H1 (cell line): ENCODE measurements at regions not wholly inside any gene's neighbourhood (a gene's known extent, or its start where the extent isn't known, plus 50 kb on each side); places are given as distances from the start of the nearest gene placed in this dataset.

Experiments used
- CTCF ChIA-PET: fragments of 300-600 bp; sonication (Branson Sonifier 250); formaldehyde crosslinking; loops from one replicate; lab custom pipeline; 2021; ENCODE audit not compliant: partially characterized antibody; lab: Charles Lee
- POLR2A ChIA-PET: fragments of 300-600 bp; sonication (Branson Sonifier 250); formaldehyde crosslinking; loops from one replicate; lab custom pipeline; 2021; ENCODE audit warnings: inconsistent platforms; ENCODE audit not compliant: partially characterized antibody; lab: Charles Lee
- DNase-seq, 2 experiments: peaks; one replicate each; pipeline versions ENCODE4 v3.0.0 to v3.0.0-alpha.2; 2010 to 2022; ENCODE audit warnings: low spot score in 2 of 2, low read depth in 1 of 2, mixed read lengths in 1 of 2
- FAIRE-seq: peaks from 2 replicates; lab custom pipeline; 2011; peaks lifted over from hg19 to GRCh38; lab: Jason Lieb, UNC
- H2AFZ ChIP-seq: 2 replicates; pipeline ENCODE4 v1.8.1; 2012; ENCODE audit warnings: low read length, inconsistent platforms
- H2AK5ac ChIP-seq: 2 replicates; pipeline ENCODE4 v1.6.1; 2013; ENCODE audit warnings: low read depth, low read length
- H2BK120ac ChIP-seq: replicated peaks from 2 replicates; pipeline ENCODE3; 2013; ENCODE audit warnings: low read depth, low read length, inconsistent platforms
- H2BK12ac ChIP-seq: 2 replicates; pipeline ENCODE4 v1.6.1; 2013; ENCODE audit warnings: low read depth, low read length
- H2BK15ac ChIP-seq: 2 replicates; pipeline ENCODE4 v1.6.1; 2013; ENCODE audit warnings: low read length
- H2BK20ac ChIP-seq: 2 replicates; pipeline ENCODE4 v1.6.1; 2013; ENCODE audit warnings: low read length
- H2BK5ac ChIP-seq: 2 replicates; pipeline ENCODE4 v1.6.1; 2013; ENCODE audit warnings: low read depth, low read length
- H3K14ac ChIP-seq: 2 replicates; pipeline ENCODE4 v1.6.1; 2013; ENCODE audit warnings: inconsistent platforms; ENCODE audit not compliant: insufficient read length
- H3K18ac ChIP-seq: 2 replicates; pipeline ENCODE4 v1.6.1; 2013; ENCODE audit warnings: low read length; ENCODE audit errors: extremely low read depth
- H3K23ac ChIP-seq: 2 replicates; pipeline ENCODE4 v1.6.1; 2013; ENCODE audit warnings: inconsistent platforms; ENCODE audit not compliant: insufficient read length
- H3K23me2 ChIP-seq: 2 replicates; pipeline ENCODE4 v1.6.1; 2013; ENCODE audit warnings: low read depth, low read length
- H3K27ac ChIP-seq: 2 replicates; pipeline ENCODE4 v1.6.1; 2011; ENCODE audit warnings: low read depth, low read length, inconsistent platforms
- H3K27me3 ChIP-seq, 4 experiments: replicated peaks in 1 of 4; 1 replicate in 1 of 4; 2 replicates in 3 of 4; pipeline versions ENCODE4 v1.6.1 to v1.8.1; 2011 to 2013; ENCODE audit warnings: low read length in 3 of 4, mild to moderate bottlenecking in 3 of 4, inconsistent platforms in 2 of 4, mixed read lengths in 2 of 4, moderate library complexity in 1 of 4; ENCODE audit not compliant: control insufficient read depth in 3 of 4, insufficient read depth in 3 of 4; ENCODE audit errors: extremely low read depth in 1 of 4
- H3K36me3 ChIP-seq, 4 experiments: 2 replicates each; pipeline versions ENCODE4 v1.6.1 to v1.8.1; 2011 to 2013; ENCODE audit warnings: mild to moderate bottlenecking in 4 of 4, low read length in 3 of 4, moderate library complexity in 2 of 4, control low read depth in 1 of 4, inconsistent platforms in 1 of 4; ENCODE audit not compliant: insufficient read depth in 4 of 4, control insufficient read depth in 2 of 4
- H3K4ac ChIP-seq: replicated peaks from 2 replicates; pipeline ENCODE3; 2013; ENCODE audit warnings: low read length, low read depth, mixed read lengths, inconsistent platforms; ENCODE audit not compliant: insufficient read length
- H3K4me1 ChIP-seq, 4 experiments: replicated peaks in 1 of 4; 1 replicate in 1 of 4; 2 replicates in 3 of 4; pipeline versions ENCODE4 v1.6.1 to v1.8.1; 2011 to 2013; ENCODE audit warnings: low read length in 3 of 4, inconsistent platforms in 2 of 4, mixed read lengths in 1 of 4; ENCODE audit not compliant: insufficient read depth in 4 of 4, control insufficient read depth in 3 of 4
- H3K4me2 ChIP-seq, 2 experiments: 2 replicates each; pipeline versions ENCODE4 v1.6.1 to v1.8.1; 2011 to 2013; ENCODE audit warnings: low read depth in 2 of 2, low read length in 2 of 2, control low read depth in 1 of 2, inconsistent platforms in 1 of 2, mild to moderate bottlenecking in 1 of 2; ENCODE audit not compliant: insufficient read depth in 1 of 2
- H3K4me3 ChIP-seq, 4 experiments: fragments of 200-600, 300-600 bp in 1 of 4; sonication (generic), shearing (Covaris generic), sonication (Bioruptor Twin) in 1 of 4; 2 replicates each; pipeline versions ENCODE4 v1.5.1 to v1.8.1; 2011 to 2016; ENCODE audit warnings: low read length in 4 of 4, low read depth in 3 of 4, control low read depth in 2 of 4, inconsistent platforms in 2 of 4, mild to moderate bottlenecking in 2 of 4, mixed read lengths in 1 of 4, moderate library complexity in 1 of 4; ENCODE audit not compliant: insufficient read depth in 2 of 4; ENCODE audit errors: extremely low read depth in 1 of 4
- H3K56ac ChIP-seq: replicated peaks from 2 replicates; pipeline ENCODE3; 2013; ENCODE audit warnings: low read depth, mild to moderate bottlenecking, mixed read lengths, low read length, inconsistent platforms; ENCODE audit not compliant: insufficient read length
- H3K79me1 ChIP-seq: 2 replicates; pipeline ENCODE4 v1.6.1; 2013; ENCODE audit warnings: low read depth, low read length, control low read depth
- H3K79me2 ChIP-seq, 2 experiments: 2 replicates each; pipeline versions ENCODE4 v1.6.1 to v1.8.1; 2012 to 2013; ENCODE audit warnings: low read length in 2 of 2, mild to moderate bottlenecking in 2 of 2, inconsistent platforms in 1 of 2; ENCODE audit not compliant: insufficient read depth in 2 of 2, control insufficient read depth in 1 of 2
- H3K9ac ChIP-seq, 4 experiments: replicated peaks in 1 of 4; 1 replicate in 1 of 4; 2 replicates in 3 of 4; pipeline versions ENCODE4 v1.6.1 to v1.8.1; 2011 to 2013; ENCODE audit warnings: low read depth in 3 of 4, low read length in 3 of 4, control low read depth in 2 of 4, mild to moderate bottlenecking in 2 of 4, moderate library complexity in 2 of 4, inconsistent platforms in 1 of 4; ENCODE audit errors: extremely low read depth in 1 of 4
- H3K9me3 ChIP-seq, 2 experiments: 2 replicates each; pipeline versions ENCODE4 v1.6.1 to v1.8.1; 2012 to 2013; ENCODE audit warnings: mild to moderate bottlenecking in 2 of 2, moderate library complexity in 2 of 2, control low read depth in 1 of 2, inconsistent platforms in 1 of 2, low read depth in 1 of 2, low read length in 1 of 2, mixed read lengths in 1 of 2; ENCODE audit not compliant: insufficient read depth in 2 of 2
- H4K20me1 ChIP-seq, 2 experiments: replicated peaks in 1 of 2; 2 replicates each; pipeline versions ENCODE3 to v1.8.1; 2011 to 2013; ENCODE audit warnings: inconsistent platforms in 2 of 2, low read length in 2 of 2, mild to moderate bottlenecking in 1 of 2; ENCODE audit not compliant: insufficient read depth in 2 of 2, control insufficient read depth in 1 of 2
- H4K5ac ChIP-seq: 2 replicates; pipeline ENCODE4 v1.6.1; 2013; ENCODE audit warnings: low read length, low read depth, mixed read lengths, inconsistent platforms; ENCODE audit not compliant: insufficient read length
- H4K8ac ChIP-seq: 2 replicates; pipeline ENCODE4 v1.8.0; 2013; ENCODE audit warnings: mild to moderate bottlenecking, moderate library complexity, low read length, inconsistent platforms; ENCODE audit not compliant: insufficient read depth; ENCODE audit errors: extremely low read depth
- H4K91ac ChIP-seq: replicated peaks from 2 replicates; pipeline ENCODE3; 2013; ENCODE audit warnings: low read length, mixed read lengths, inconsistent platforms; ENCODE audit not compliant: insufficient read length
- BCL11A ChIP-seq, 2 experiments: IDR thresholded peaks; one replicate each; pipeline ENCODE4 v1.6.1; 2011; ENCODE audit warnings: low read depth in 2 of 2, low read length in 2 of 2, mild to moderate bottlenecking in 2 of 2
- CEBPB ChIP-seq: IDR thresholded peaks from 2 replicates; pipeline ENCODE4 v1.6.1; 2012; ENCODE audit warnings: low read depth, low read length
- CREB1 ChIP-seq: IDR thresholded peaks from 2 replicates; pipeline ENCODE4 v1.6.1; 2012; ENCODE audit warnings: inconsistent platforms
- EP300 ChIP-seq, 2 experiments: IDR thresholded peaks; 1 replicate in 1 of 2; 2 replicates in 1 of 2; pipeline ENCODE4 v1.6.1; 2011 to 2012; ENCODE audit warnings: low read depth in 2 of 2, low read length in 2 of 2, mild to moderate bottlenecking in 2 of 2, borderline replicate concordance in 1 of 2, inconsistent platforms in 1 of 2, moderate library complexity in 1 of 2
- KDM1A ChIP-seq: fragments of 200-600, 300-600 bp; sonication (generic); IDR thresholded peaks from 2 replicates; pipeline ENCODE4 v1.7.1; 2016; ENCODE audit warnings: mild to moderate bottlenecking, low read length, borderline replicate concordance
- MAFK ChIP-seq: IDR thresholded peaks from 2 replicates; pipeline ENCODE4 v1.6.1; 2012; ENCODE audit warnings: low read depth, mild to moderate bottlenecking, improper control_type of control experiment, low read length
- RFX5 ChIP-seq: IDR thresholded peaks from 2 replicates; pipeline ENCODE4 v1.6.1; 2011; ENCODE audit warnings: low read depth, low read length, improper control_type of control experiment, borderline replicate concordance
- RNF2 ChIP-seq: fragments of 200-900, 300-1000 bp; sonication (generic); IDR thresholded peaks from 2 replicates; pipeline ENCODE4 v1.7.1; 2016; ENCODE audit warnings: borderline replicate concordance, low read depth, mild to moderate bottlenecking, antibody characterized with exemption, low read length; ENCODE audit not compliant: poor library complexity, severe bottlenecking; ENCODE audit errors: missing control alignments
- SIRT6 ChIP-seq: IDR thresholded peaks from one replicate; pipeline ENCODE4 v1.7.1; 2012; ENCODE audit warnings: low read length, inconsistent platforms
- SRF ChIP-seq: IDR thresholded peaks from 2 replicates; pipeline ENCODE4 v1.6.1; 2011; ENCODE audit warnings: mild to moderate bottlenecking, low read depth, low read length, moderate library complexity
- TCF12 ChIP-seq: IDR thresholded peaks from 2 replicates; pipeline ENCODE4 v1.6.1; 2011; ENCODE audit warnings: low read depth, mild to moderate bottlenecking, low read length
- WGBS, 2 experiments: shearing (Covaris generic) in 1 of 2; methylation state at CpG; one replicate each; pipeline versions ENCODE4 v1.1.6 to v1.1.7; 2013 to 2015; ENCODE audit warnings: low lambda C conversion rate in 2 of 2, mixed read lengths in 2 of 2, inconsistent platforms in 1 of 2, low coverage in 1 of 2, missing lambda C conversion rate in 1 of 2; ENCODE audit not compliant: insufficient replicate concordance in 2 of 2, insufficient coverage in 1 of 2, insufficient read length in 1 of 2; ENCODE audit errors: extremely low coverage in 1 of 2, missing lambda C conversion rate in 1 of 2; 5-methylcytosine and 5-hydroxymethylcytosine counted together
- TF ChIP-seq, protein P1 (sequence below): IDR thresholded peaks from 2 replicates; pipeline ENCODE4 v1.6.1; 2012; ENCODE audit warnings: low read length, inconsistent platforms

DNA sequence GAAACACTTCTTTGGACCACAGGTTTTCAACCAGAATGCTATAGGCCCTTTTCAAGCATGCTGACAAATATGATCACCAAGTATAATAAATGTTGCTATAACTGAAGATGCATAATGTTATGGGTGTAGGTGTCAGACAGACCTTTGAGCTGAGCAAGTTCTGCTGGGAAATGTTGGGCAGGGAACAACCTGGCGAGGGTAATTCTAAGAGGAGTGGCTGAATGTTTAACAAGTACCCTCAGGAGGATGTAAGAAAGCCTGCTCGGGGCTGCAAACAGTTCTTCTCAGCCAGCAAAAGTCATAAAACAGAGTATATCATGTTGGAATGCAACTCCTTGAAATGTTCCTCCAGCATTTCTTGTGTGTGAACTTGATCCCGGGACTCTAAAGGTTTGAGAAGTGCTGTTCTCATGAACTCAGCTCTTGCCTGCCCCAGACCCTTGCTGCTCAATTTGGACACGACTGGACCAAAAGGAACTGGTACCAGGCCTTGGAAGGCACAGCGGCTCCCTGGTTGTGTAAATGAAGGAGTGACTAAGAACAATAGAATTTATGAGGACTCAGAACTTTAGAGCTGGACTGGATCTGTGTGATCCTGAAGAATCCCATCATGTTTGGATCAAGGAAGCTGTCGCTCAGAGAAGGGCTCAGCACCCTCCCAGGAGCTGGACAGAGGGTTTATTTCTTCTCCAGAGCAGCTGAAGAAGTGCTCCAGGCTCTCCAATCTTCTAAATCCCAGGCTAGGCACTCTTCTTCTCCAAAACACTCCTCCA is 143.2 kb upstream of the ANK3 start:
- Histone ChIP-seq H3K4ac (no peak overlapping the region), H3K4me1 (peaks cover 0 to 7% (median 4%) of the 10 kb centered on the region in 4 experiments; a peak in 3 of 7 replicates), H3K18ac (no peak overlapping the region), H3K9me3 (no peaks in the 10 kb centered on the region), H4K20me1 (no peaks in the 10 kb centered on the region), H3K14ac (no peak overlapping the region), H2BK120ac (no peak overlapping the region), H3K27ac (no peak overlapping the region), H4K91ac (no peak overlapping the region), H4K5ac (no peak overlapping the region), H3K4me3 (no peak overlapping the region), H3K56ac (no peak overlapping the region), H2AK5ac (no peak overlapping the region), H3K23me2 (no peaks in the 10 kb centered on the region), H2BK5ac (no peak overlapping the region), H4K8ac (no peak overlapping the region), H3K4me2 (no peak overlapping the region), H3K23ac (no peak overlapping the region), H3K79me1 (no peaks in the 10 kb centered on the region), H3K9ac (no peak overlapping the region), H2BK12ac (no peak overlapping the region), H2BK15ac (no peak overlapping the region), H3K27me3 (no peaks in the 10 kb centered on the region), H3K36me3 (no peaks in the 10 kb centered on the region), H2BK20ac (no peak overlapping the region), H3K79me2 (no peaks in the 10 kb centered on the region), H2AFZ (no peak overlapping the region)
- ChIA-PET POLR2A (no interaction called here), CTCF (interaction anchor here (0.6 to 1.0 kb wide), 2 partner anchors 11 to 91 kb away, joined by 3 read pairs; no protein-coding TSS in a partner anchor)
- 89% methylated on average over 6 of the region's 6 CpGs; no CpG with 5 or more reads in 1 of the 2 experiments for WGBS, 2 experiments
- FAIRE-seq, result no peak
- DNase-seq, result no peak
- TF ChIP-seq SRF, result no peak
- no peak for TF ChIP-seq EP300 (IDR thresholded peaks at IDR 0.05; ENCODE audit: borderline replicate concordance in 1 of 2, low read depth in 2 of 2, low read length in 2 of 2)
- TF ChIP-seq TCF12, result no peak
- TF ChIP-seq CREB1, result no peak
- TF ChIP-seq MAFK, result no peak
- no peak for TF ChIP-seq BCL11A (IDR thresholded peaks at IDR 0.05; ENCODE audit: low read depth in 2 of 2, low read length in 2 of 2)
- TF ChIP-seq KDM1A, result no peak
- TF ChIP-seq, protein P1, sequence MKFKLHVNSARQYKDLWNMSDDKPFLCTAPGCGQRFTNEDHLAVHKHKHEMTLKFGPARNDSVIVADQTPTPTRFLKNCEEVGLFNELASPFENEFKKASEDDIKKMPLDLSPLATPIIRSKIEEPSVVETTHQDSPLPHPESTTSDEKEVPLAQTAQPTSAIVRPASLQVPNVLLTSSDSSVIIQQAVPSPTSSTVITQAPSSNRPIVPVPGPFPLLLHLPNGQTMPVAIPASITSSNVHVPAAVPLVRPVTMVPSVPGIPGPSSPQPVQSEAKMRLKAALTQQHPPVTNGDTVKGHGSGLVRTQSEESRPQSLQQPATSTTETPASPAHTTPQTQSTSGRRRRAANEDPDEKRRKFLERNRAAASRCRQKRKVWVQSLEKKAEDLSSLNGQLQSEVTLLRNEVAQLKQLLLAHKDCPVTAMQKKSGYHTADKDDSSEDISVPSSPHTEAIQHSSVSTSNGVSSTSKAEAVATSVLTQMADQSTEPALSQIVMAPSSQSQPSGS, result no peak
- no peak for TF ChIP-seq RFX5
- TF ChIP-seq RNF2, result no peak
- TF ChIP-seq CEBPB, result no peak
- no peak for TF ChIP-seq SIRT6
